ENCODE measurements at regions not wholly inside any gene's neighbourhood (a gene's known extent, or its start where the extent isn't known, plus 50 kb on each side); places are given as distances from the start of the nearest gene placed in this dataset.

DNA sequence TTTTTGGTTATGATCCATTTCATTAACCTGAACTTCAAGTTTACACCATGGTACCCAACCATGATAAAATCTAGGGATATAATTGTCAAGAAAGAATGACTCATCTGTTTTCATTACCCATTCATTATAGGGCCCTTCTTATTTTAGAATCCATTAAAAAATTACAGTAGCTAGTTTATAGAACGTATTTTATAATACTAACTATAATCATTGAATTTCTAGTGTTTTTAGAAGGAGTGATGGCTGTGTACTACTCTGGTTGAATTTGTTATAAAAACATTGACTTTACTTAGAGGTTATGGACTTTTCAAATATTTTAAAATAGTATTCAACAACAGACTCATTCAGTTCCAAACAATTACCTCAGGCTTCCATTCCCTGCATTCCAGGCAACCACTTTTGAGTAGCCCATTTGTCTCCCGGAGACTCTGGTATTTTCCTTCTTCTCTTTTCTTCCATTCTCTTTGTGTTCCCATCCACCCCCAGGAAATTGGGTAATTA, 71.9 kb upstream of the KLF12 start:
- H3K4me1 Mint-ChIP-seq, result peaks cover 4% of the 10 kb centered on the region
- ATAC-seq (no peak), DNase-seq (ENCODE audit: low spot score) (no peak)
- H3K27ac Mint-ChIP-seq, result no peak overlapping the region
- POLR2A ChIA-PET, result no interaction called here
- no peaks in the 10 kb centered on the region for H3K27me3 Mint-ChIP-seq (ENCODE audit: low read depth)
- peaks cover 13% of the 10 kb centered on the region for H3K36me3 Mint-ChIP-seq
- peaks cover 40% of the 10 kb centered on the region for H3K9me3 Mint-ChIP-seq
- no peak overlapping the region for H3K4me3 Mint-ChIP-seq
- no peak for TF ChIP-seq HMGA2 (CRISPR knock-in tag; IDR thresholded peaks at IDR 0.05)
- TF ChIP-seq, protein P1, sequence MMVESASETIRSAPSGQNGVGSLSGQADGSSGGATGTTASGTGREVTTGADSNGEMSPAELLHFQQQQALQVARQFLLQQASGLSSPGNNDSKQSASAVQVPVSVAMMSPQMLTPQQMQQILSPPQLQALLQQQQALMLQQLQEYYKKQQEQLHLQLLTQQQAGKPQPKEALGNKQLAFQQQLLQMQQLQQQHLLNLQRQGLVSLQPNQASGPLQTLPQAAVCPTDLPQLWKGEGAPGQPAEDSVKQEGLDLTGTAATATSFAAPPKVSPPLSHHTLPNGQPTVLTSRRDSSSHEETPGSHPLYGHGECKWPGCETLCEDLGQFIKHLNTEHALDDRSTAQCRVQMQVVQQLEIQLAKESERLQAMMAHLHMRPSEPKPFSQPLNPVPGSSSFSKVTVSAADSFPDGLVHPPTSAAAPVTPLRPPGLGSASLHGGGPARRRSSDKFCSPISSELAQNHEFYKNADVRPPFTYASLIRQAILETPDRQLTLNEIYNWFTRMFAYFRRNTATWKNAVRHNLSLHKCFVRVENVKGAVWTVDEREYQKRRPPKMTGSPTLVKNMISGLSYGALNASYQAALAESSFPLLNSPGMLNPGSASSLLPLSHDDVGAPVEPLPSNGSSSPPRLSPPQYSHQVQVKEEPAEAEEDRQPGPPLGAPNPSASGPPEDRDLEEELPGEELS (CRISPR knock-in tag; IDR thresholded peaks at IDR 0.05), result no peak
- TF ChIP-seq NR1H2 (CRISPR knock-in tag; IDR thresholded peaks at IDR 0.05), result no peak
- TF ChIP-seq, protein P2, sequence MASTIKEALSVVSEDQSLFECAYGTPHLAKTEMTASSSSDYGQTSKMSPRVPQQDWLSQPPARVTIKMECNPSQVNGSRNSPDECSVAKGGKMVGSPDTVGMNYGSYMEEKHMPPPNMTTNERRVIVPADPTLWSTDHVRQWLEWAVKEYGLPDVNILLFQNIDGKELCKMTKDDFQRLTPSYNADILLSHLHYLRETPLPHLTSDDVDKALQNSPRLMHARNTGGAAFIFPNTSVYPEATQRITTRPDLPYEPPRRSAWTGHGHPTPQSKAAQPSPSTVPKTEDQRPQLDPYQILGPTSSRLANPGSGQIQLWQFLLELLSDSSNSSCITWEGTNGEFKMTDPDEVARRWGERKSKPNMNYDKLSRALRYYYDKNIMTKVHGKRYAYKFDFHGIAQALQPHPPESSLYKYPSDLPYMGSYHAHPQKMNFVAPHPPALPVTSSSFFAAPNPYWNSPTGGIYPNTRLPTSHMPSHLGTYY (CRISPR knock-in tag; IDR thresholded peaks at IDR 0.05), result no peak
- no peak for TF ChIP-seq EMX1 (CRISPR knock-in tag; IDR thresholded peaks at IDR 0.05)
- no peak for TF ChIP-seq ELF4 (CRISPR knock-in tag; IDR thresholded peaks at IDR 0.05; ENCODE audit: low read depth)
- TF ChIP-seq, protein P3, sequence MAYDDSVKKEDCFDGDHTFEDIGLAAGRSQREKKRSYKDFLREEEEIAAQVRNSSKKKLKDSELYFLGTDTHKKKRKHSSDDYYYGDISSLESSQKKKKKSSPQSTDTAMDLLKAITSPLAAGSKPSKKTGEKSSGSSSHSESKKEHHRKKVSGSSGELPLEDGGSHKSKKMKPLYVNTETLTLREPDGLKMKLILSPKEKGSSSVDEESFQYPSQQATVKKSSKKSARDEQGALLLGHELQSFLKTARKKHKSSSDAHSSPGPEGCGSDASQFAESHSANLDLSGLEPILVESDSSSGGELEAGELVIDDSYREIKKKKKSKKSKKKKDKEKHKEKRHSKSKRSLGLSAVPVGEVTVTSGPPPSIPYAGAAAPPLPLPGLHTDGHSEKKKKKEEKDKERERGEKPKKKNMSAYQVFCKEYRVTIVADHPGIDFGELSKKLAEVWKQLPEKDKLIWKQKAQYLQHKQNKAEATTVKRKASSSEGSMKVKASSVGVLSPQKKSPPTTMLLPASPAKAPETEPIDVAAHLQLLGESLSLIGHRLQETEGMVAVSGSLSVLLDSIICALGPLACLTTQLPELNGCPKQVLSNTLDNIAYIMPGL (CRISPR knock-in tag; IDR thresholded peaks at IDR 0.05), result no peak
- no peak for TF ChIP-seq ZNF219 (CRISPR knock-in tag; IDR thresholded peaks at IDR 0.05; ENCODE audit: borderline replicate concordance)
- TF ChIP-seq TEAD4 (CRISPR knock-in tag; IDR thresholded peaks at IDR 0.05), result no peak
- no peak for TF ChIP-seq NR3C1 (CRISPR knock-in tag; conservative IDR thresholded peaks at IDR 0.05; ENCODE audit: low read depth)
- TF ChIP-seq, protein P4, sequence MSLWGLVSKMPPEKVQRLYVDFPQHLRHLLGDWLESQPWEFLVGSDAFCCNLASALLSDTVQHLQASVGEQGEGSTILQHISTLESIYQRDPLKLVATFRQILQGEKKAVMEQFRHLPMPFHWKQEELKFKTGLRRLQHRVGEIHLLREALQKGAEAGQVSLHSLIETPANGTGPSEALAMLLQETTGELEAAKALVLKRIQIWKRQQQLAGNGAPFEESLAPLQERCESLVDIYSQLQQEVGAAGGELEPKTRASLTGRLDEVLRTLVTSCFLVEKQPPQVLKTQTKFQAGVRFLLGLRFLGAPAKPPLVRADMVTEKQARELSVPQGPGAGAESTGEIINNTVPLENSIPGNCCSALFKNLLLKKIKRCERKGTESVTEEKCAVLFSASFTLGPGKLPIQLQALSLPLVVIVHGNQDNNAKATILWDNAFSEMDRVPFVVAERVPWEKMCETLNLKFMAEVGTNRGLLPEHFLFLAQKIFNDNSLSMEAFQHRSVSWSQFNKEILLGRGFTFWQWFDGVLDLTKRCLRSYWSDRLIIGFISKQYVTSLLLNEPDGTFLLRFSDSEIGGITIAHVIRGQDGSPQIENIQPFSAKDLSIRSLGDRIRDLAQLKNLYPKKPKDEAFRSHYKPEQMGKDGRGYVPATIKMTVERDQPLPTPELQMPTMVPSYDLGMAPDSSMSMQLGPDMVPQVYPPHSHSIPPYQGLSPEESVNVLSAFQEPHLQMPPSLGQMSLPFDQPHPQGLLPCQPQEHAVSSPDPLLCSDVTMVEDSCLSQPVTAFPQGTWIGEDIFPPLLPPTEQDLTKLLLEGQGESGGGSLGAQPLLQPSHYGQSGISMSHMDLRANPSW (CRISPR knock-in tag; conservative IDR thresholded peaks at IDR 0.05; ENCODE audit: low read depth), result no peak
- TF ChIP-seq, protein P5, sequence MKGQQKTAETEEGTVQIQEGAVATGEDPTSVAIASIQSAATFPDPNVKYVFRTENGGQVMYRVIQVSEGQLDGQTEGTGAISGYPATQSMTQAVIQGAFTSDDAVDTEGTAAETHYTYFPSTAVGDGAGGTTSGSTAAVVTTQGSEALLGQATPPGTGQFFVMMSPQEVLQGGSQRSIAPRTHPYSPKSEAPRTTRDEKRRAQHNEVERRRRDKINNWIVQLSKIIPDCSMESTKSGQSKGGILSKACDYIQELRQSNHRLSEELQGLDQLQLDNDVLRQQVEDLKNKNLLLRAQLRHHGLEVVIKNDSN (CRISPR knock-in tag; IDR thresholded peaks at IDR 0.05), result no peak
- TF ChIP-seq CREM (CRISPR knock-in tag; IDR thresholded peaks at IDR 0.05), result no peak
- TF ChIP-seq MXD4 (CRISPR knock-in tag; IDR thresholded peaks at IDR 0.05; ENCODE audit: borderline replicate concordance), result no peak
- TF ChIP-seq IRF2 (CRISPR knock-in tag; IDR thresholded peaks at IDR 0.05; ENCODE audit: borderline replicate concordance, low read depth), result no peak
- TF ChIP-seq RELA (CRISPR knock-in tag; IDR thresholded peaks at IDR 0.05; ENCODE audit: borderline replicate concordance), result no peak
- CTCF ChIA-PET, result no interaction called here

DNA sequence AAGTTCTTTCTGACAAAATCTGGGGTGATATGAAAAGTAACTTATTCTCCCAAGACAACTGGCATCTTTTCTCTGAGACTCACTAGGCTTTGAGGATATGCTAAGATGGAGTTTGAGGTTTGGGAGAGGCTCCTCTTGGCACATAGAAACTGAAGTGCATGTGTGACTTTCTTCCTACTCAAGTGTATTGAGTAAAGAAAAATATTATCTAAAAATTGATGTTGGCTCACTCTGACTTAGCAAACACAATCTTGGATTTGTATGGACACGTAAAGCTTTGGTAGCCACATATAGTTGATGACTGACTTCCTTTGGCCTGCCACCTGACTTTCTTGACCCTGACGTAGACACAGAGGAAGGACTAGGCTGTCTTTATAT, 71.1 kb upstream of the KLF12 start:
- H3K36me3 Mint-ChIP-seq, result peaks cover 13% of the 10 kb centered on the region
- ChIA-PET CTCF (no interaction called here), POLR2A (no interaction called here)
- H3K27ac Mint-ChIP-seq, result no peak overlapping the region
- peaks cover 40% of the 10 kb centered on the region for H3K9me3 Mint-ChIP-seq
- H3K4me1 Mint-ChIP-seq, result peaks cover 5% of the 10 kb centered on the region
- DNase-seq (ENCODE audit: low spot score), result no peak
- H3K27me3 Mint-ChIP-seq (ENCODE audit: low read depth), result no peaks in the 10 kb centered on the region
- no peak for ATAC-seq
- H3K4me3 Mint-ChIP-seq, result no peak overlapping the region
- TF ChIP-seq NR3C1 (CRISPR knock-in tag; conservative IDR thresholded peaks at IDR 0.05; ENCODE audit: low read depth) (no peak), TEAD4 (CRISPR knock-in tag; IDR thresholded peaks at IDR 0.05) (no peak), NFYB (CRISPR knock-in tag; conservative IDR thresholded peaks at IDR 0.05; ENCODE audit: low read depth) (no peak), CREB1 (CRISPR knock-in tag; IDR thresholded peaks at IDR 0.05) (no peak), ELF4 (CRISPR knock-in tag; IDR thresholded peaks at IDR 0.05; ENCODE audit: low read depth) (no peak), ZNF121 (CRISPR knock-in tag; IDR thresholded peaks at IDR 0.05) (no peak)
- TF ChIP-seq, protein P6, sequence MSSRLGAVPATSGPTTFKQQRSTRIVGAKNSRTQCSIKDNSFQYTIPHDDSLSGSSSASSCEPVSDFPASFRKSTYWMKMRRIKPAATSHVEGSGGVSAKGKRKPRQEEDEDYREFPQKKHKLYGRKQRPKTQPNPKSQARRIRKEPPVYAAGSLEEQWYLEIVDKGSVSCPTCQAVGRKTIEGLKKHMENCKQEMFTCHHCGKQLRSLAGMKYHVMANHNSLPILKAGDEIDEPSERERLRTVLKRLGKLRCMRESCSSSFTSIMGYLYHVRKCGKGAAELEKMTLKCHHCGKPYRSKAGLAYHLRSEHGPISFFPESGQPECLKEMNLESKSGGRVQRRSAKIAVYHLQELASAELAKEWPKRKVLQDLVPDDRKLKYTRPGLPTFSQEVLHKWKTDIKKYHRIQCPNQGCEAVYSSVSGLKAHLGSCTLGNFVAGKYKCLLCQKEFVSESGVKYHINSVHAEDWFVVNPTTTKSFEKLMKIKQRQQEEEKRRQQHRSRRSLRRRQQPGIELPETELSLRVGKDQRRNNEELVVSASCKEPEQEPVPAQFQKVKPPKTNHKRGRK (CRISPR knock-in tag; IDR thresholded peaks at IDR 0.05; ENCODE audit: borderline replicate concordance), result no peak
- TF ChIP-seq, protein P7, sequence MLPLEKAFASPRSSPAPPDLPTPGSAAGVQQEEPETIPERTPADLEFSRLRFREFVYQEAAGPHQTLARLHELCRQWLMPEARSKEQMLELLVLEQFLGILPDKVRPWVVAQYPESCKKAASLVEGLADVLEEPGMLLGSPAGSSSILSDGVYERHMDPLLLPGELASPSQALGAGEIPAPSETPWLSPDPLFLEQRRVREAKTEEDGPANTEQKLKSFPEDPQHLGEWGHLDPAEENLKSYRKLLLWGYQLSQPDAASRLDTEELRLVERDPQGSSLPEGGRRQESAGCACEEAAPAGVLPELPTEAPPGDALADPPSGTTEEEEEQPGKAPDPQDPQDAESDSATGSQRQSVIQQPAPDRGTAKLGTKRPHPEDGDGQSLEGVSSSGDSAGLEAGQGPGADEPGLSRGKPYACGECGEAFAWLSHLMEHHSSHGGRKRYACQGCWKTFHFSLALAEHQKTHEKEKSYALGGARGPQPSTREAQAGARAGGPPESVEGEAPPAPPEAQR (CRISPR knock-in tag; IDR thresholded peaks at IDR 0.05), result no peak

Measured in WTC11 (cell line).